GM23248 (cell line): ENCODE measurements at regions not wholly inside any gene's neighbourhood (a gene's known extent, or its start where the extent isn't known, plus 50 kb on each side); places are given as distances from the start of the nearest gene placed in this dataset.

Experiments
- DNase-seq: peaks from one replicate; pipeline ENCODE4 v3.0.0-alpha.2; 2015
- H2AFZ ChIP-seq: fragments of 200-600 bp; sonication (generic); 2 replicates; pipeline ENCODE4 v1.6.1; 2016; ENCODE audit warnings: antibody characterized with exemption
- H3F3A ChIP-seq: fragments of 200-600 bp; sonication (generic); 2 replicates; pipeline ENCODE4 v1.6.1; 2016; ENCODE audit warnings: mild to moderate bottlenecking, antibody characterized with exemption, mixed run types; ENCODE audit not compliant: insufficient read depth
- H3K27ac ChIP-seq: fragments of 200-600 bp; sonication (generic); 2 replicates; pipeline ENCODE4 v1.5.1; 2016; ENCODE audit warnings: mild to moderate bottlenecking
- H3K27me3 ChIP-seq: fragments of 200-600 bp; sonication (generic); replicated peaks from 2 replicates; pipeline ENCODE4 v1.6.1; 2016; ENCODE audit warnings: mild to moderate bottlenecking; ENCODE audit not compliant: insufficient read depth
- H3K36me3 ChIP-seq: fragments of 200-600 bp; sonication (generic); 2 replicates; pipeline ENCODE4 v1.6.1; 2016; ENCODE audit warnings: low read depth, mild to moderate bottlenecking
- H3K4me1 ChIP-seq: fragments of 200-600 bp; sonication (generic); 2 replicates; pipeline ENCODE4 v1.6.1; 2016; ENCODE audit warnings: mild to moderate bottlenecking; ENCODE audit not compliant: insufficient read depth
- H3K4me2 ChIP-seq: fragments of 200-600 bp; sonication (generic); one replicate; pipeline ENCODE4 v1.6.1; 2016; ENCODE audit warnings: mild to moderate bottlenecking; ENCODE audit not compliant: unreplicated experiment
- H3K4me3 ChIP-seq: fragments of 200-600 bp; sonication (generic); 2 replicates; pipeline ENCODE4 v1.5.1; 2016; ENCODE audit warnings: mild to moderate bottlenecking
- H3K79me2 ChIP-seq: fragments of 200-600 bp; sonication (generic); 2 replicates; pipeline ENCODE4 v1.6.1; 2016; ENCODE audit warnings: mild to moderate bottlenecking; ENCODE audit not compliant: insufficient read depth
- H3K9ac ChIP-seq: fragments of 200-600 bp; sonication (generic); 2 replicates; pipeline ENCODE4 v1.6.1; 2016; ENCODE audit warnings: mild to moderate bottlenecking
- H3K9me2 ChIP-seq: fragments of 200-600 bp; sonication (generic); 2 replicates; pipeline ENCODE4 v1.6.1; 2016; ENCODE audit warnings: mixed run types, mild to moderate bottlenecking, moderate library complexity; ENCODE audit not compliant: insufficient read depth
- H3K9me3 ChIP-seq: fragments of 200-600 bp; sonication (generic); one replicate; pipeline ENCODE4 v1.6.1; 2017; ENCODE audit warnings: low read depth
- H4K20me1 ChIP-seq: fragments of 200-600 bp; sonication (generic); 2 replicates; pipeline ENCODE4 v1.6.0; 2016; ENCODE audit not compliant: insufficient read depth
- EZH2 ChIP-seq: fragments of 200-600 bp; sonication (generic); IDR thresholded peaks from 2 replicates; pipeline ENCODE4 v1.6.1; 2018; ENCODE audit warnings: antibody characterized with exemption, mild to moderate bottlenecking; ENCODE audit not compliant: insufficient read depth, poor library complexity, severe bottlenecking
- EZH2phosphoT487 ChIP-seq: fragments of 200-600 bp; sonication (generic); IDR thresholded peaks from 2 replicates; pipeline ENCODE4 v1.6.1; 2018; ENCODE audit warnings: antibody characterized with exemption, moderate library complexity, mild to moderate bottlenecking, low read depth; ENCODE audit not compliant: insufficient read depth
- WGBS, 2 experiments: methylation state at CpG; one replicate each; pipeline ENCODE4 v1.1.6; 2015 to 2017; ENCODE audit warnings: low lambda C conversion rate in 2 of 2, low coverage in 1 of 2; ENCODE audit errors: missing lambda C conversion rate in 2 of 2; 5-methylcytosine and 5-hydroxymethylcytosine counted together
- in situ Hi-C: fragments of 300-500 bp; cut with MboI; formaldehyde crosslinking; loops from 2 replicates; pipeline ENCODE4 v1.15.0; 2020

DNA sequence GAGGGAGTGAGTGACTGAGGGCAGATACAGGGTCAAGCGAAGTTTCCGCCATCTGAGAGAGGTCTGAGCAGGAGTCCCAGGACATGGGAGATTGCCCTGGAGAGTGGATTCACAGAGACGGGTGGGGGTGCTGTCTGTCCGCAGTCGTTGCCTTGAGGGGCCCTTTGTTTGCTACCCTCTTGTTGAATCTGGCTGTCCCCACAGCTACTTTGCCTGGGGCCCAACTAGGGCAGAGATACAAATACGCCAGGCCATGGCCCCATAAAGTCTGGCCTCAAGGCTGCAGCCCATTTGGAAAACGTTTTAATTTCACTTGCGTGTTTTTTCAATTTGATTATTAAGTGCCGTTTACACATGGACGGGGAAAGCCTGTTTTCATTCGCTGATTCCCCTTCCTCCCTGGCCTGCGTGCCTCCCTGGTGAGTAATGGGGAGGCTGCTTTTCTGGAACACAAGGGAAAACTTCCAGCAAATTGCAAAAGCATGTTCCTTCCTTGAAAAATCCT lies 134.4 kb downstream of the SMIM20 start:
- H3K27me3 ChIP-seq, result no peaks in the 10 kb centered on the region
- peak overlapping the region; percentile 77 for H2AFZ ChIP-seq
- DNase-seq, result peak; percentile 96
- H3K9ac ChIP-seq, result peak overlapping the region; percentile 75
- in situ Hi-C loops, result loop anchor here (25.0 kb wide), 1 partner anchor 364 kb away; no protein-coding TSS in a partner anchor
- H3K9me3 ChIP-seq, result no peaks in the 10 kb centered on the region
- peak overlapping the region; percentile 57 for H3K4me3 ChIP-seq
- peak overlapping the region; percentile 77 for H3K4me2 ChIP-seq
- H3K79me2 ChIP-seq, result no peaks in the 10 kb centered on the region
- H3K27ac ChIP-seq, result peak overlapping the region; percentile 88
- no peaks in the 10 kb centered on the region for H4K20me1 ChIP-seq
- no peak for TF ChIP-seq EZH2phosphoT487
- no peak for TF ChIP-seq EZH2
- 7 to 10% methylated on average over 12 of the region's 12 CpGs for whole genome bisulfite sequencing, 2 experiments
- H3K36me3 ChIP-seq, result no peaks in the 10 kb centered on the region
- H3K9me2 ChIP-seq, result no peaks in the 10 kb centered on the region
- peaks cover 13% of the 10 kb centered on the region for H3F3A ChIP-seq
- peaks cover 19% of the 10 kb centered on the region for H3K4me1 ChIP-seq

DNA sequence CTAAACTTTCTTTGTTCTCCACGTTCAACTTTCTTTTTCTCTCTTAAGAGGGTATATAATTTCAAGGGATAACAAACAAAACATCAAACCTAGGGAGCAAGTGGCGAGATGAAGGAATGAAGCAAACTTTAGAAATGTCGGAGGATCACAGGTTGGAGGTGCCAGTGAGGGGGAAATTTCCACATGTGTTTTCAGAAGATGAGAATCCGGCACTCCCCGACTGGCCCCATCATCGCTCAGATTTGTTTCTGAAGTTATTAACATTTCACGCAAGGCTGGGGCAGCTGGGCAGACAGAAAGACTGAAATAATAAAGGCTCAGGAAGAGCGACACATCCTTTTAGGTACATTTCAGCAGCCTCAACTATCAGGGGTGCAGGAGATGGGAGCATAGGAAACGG lies 134.9 kb downstream of the SMIM20 start:
- in situ Hi-C loops, result loop anchor here (25.0 kb wide), 1 partner anchor 363 kb away; no protein-coding TSS in a partner anchor
- H3K4me2 ChIP-seq, result peak overlapping the region; percentile 77
- peak overlapping the region; percentile 75 for H3K9ac ChIP-seq

DNA sequence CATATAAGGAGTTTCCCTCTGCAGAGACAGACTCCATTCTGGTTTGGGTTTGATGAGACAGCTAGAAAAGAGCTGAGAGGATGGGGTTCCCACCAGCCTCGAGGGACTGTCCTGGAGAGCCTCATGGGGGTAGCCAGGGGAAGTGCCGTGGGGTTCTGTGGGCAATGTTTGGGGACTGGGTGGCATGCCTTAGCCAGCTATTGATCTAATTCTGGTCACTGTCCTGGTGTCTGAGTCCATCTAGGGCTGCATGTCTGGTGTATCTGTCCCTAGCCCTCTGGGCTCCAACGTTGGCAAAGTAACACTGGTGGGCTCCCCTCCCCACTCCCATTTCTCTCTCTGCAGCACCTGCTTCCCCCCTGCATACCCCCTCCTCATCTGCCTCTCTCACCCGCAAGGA lies 135.4 kb downstream of the SMIM20 start:
- Histone ChIP-seq H4K20me1 (no peaks in the 10 kb centered on the region), H3K9ac (peak overlapping the region; percentile 75), H3K36me3 (no peaks in the 10 kb centered on the region), H2AFZ (peak overlapping the region; percentile 77), H3K27me3 (no peaks in the 10 kb centered on the region), H3K27ac (peak overlapping the region; percentile 88), H3K9me2 (no peaks in the 10 kb centered on the region), H3K4me1 (peaks cover 19% of the 10 kb centered on the region), H3F3A (peaks cover 13% of the 10 kb centered on the region), H3K9me3 (no peaks in the 10 kb centered on the region), H3K4me2 (peak overlapping the region; percentile 77), H3K4me3 (no peak overlapping the region; the same call in 1 of the 2 replicates), H3K79me2 (no peaks in the 10 kb centered on the region)
- no peak for TF ChIP-seq EZH2phosphoT487
- no peak for TF ChIP-seq EZH2
- no peak for DNase-seq
- 32 to 36% methylated on average over 4 of the region's 4 CpGs for WGBS, 2 experiments
- in situ Hi-C loops, result loop anchor here (25.0 kb wide), 1 partner anchor 363 kb away; no protein-coding TSS in a partner anchor

More for the DNA sequence above, 134.9 kb downstream of the SMIM20 start:
- no peaks in the 10 kb centered on the region for H3K36me3 ChIP-seq
- H3K9me2 ChIP-seq, result no peaks in the 10 kb centered on the region
- peak overlapping the region; percentile 57 for H3K4me3 ChIP-seq
- H2AFZ ChIP-seq, result peak overlapping the region; percentile 77
- WGBS, 2 experiments, result 5 to 6% methylated on average over 9 of the region's 9 CpGs
- peaks cover 13% of the 10 kb centered on the region for H3F3A ChIP-seq
- H3K4me1 ChIP-seq, result peaks cover 19% of the 10 kb centered on the region
- no peaks in the 10 kb centered on the region for H4K20me1 ChIP-seq
- H3K79me2 ChIP-seq, result no peaks in the 10 kb centered on the region
- no peak for TF ChIP-seq EZH2phosphoT487
- TF ChIP-seq EZH2, result no peak
- DNase-seq, result peak; percentile 71
- peak overlapping the region; percentile 88 for H3K27ac ChIP-seq
- H3K9me3 ChIP-seq, result no peaks in the 10 kb centered on the region
- no peaks in the 10 kb centered on the region for H3K27me3 ChIP-seq

- Histone ChIP-seq H3K9me3 (no peaks in the 10 kb centered on the region), H3K4me2 (no peak overlapping the region), H2AFZ (no peak overlapping the region), H3K4me3 (no peak overlapping the region), H3K27me3 (no peaks in the 10 kb centered on the region), H3K79me2 (no peaks in the 10 kb centered on the region), H3F3A (peaks cover 13% of the 10 kb centered on the region), H3K4me1 (peaks cover 19% of the 10 kb centered on the region), H3K9me2 (no peaks in the 10 kb centered on the region), H3K36me3 (no peaks in the 10 kb centered on the region), H4K20me1 (no peaks in the 10 kb centered on the region), H3K27ac (no peak overlapping the region), H3K9ac (no peak overlapping the region)
- in situ Hi-C loops, result no loop called here
- WGBS, 2 experiments, result 82 to 83% methylated on average over 7 to 8 of the region's 8 CpGs
- TF ChIP-seq EZH2, result no peak
- no peak for TF ChIP-seq EZH2phosphoT487
- DNase-seq, result no peak
Measured at GRCh38 chr4:26050212-26050643, 136.2 kb downstream of the SMIM20 start.

GRCh38 chr4:26050671-26051070 lies 136.7 kb downstream of the SMIM20 start:
- H3K79me2 ChIP-seq, result no peaks in the 10 kb centered on the region
- H3K4me1 ChIP-seq, result peaks cover 19% of the 10 kb centered on the region
- no peak overlapping the region for H3K9ac ChIP-seq
- no peak for TF ChIP-seq EZH2
- TF ChIP-seq EZH2phosphoT487, result no peak
- no peaks in the 10 kb centered on the region for H3K9me3 ChIP-seq
- no peak overlapping the region for H3K4me3 ChIP-seq
- H3F3A ChIP-seq, result peaks cover 13% of the 10 kb centered on the region
- no peak for DNase-seq
- in situ Hi-C loops, result no loop called here
- H3K36me3 ChIP-seq, result no peaks in the 10 kb centered on the region
- H3K4me2 ChIP-seq, result no peak overlapping the region
- WGBS, 2 experiments, result 86 to 92% methylated on average over 5 of the region's 5 CpGs
- no peaks in the 10 kb centered on the region for H4K20me1 ChIP-seq
- H3K9me2 ChIP-seq, result no peaks in the 10 kb centered on the region
- no peak overlapping the region for H3K27ac ChIP-seq
- H3K27me3 ChIP-seq, result no peaks in the 10 kb centered on the region
- no peak overlapping the region for H2AFZ ChIP-seq
